Smooth muscle cell (in vitro differentiated cells): ENCODE measurements at regions not wholly inside any gene's neighbourhood (a gene's known extent, or its start where the extent isn't known, plus 50 kb on each side); places are given as distances from the start of the nearest gene placed in this dataset.

Source experiments
- DNase-seq: peaks from one replicate; lab custom pipeline; 2025; ENCODE audit not compliant: unreplicated experiment; lab: John Stamatoyannopoulos, UW
- H2AFZ ChIP-seq: fragments of 200-600 bp; sonication (generic); 2 replicates; pipeline ENCODE4 v1.6.0; 2016; ENCODE audit warnings: antibody characterized with exemption, low read depth, mild to moderate bottlenecking
- H3F3A ChIP-seq: fragments of 200-600 bp; sonication (generic); 2 replicates; pipeline ENCODE4 v1.6.0; 2017; ENCODE audit warnings: antibody characterized with exemption, low read depth
- H3K27ac ChIP-seq: fragments of 200-600 bp; sonication (generic); 2 replicates; pipeline ENCODE4 v1.5.1; 2016; ENCODE audit warnings: low read depth, mild to moderate bottlenecking
- H3K27me3 ChIP-seq: fragments of 200-600 bp; sonication (generic); 2 replicates; pipeline ENCODE4 v1.6.1; 2016; ENCODE audit warnings: low read depth, mild to moderate bottlenecking
- H3K36me3 ChIP-seq: fragments of 200-600 bp; sonication (generic); 2 replicates; pipeline ENCODE4 v1.5.1; 2016; ENCODE audit warnings: low read depth
- H3K4me1 ChIP-seq: fragments of 200-600 bp; sonication (generic); 2 replicates; pipeline ENCODE4 v1.5.1; 2016; ENCODE audit warnings: low read depth
- H3K4me2 ChIP-seq: fragments of 200-600 bp; sonication (generic); 2 replicates; pipeline ENCODE4 v1.6.0; 2016; ENCODE audit warnings: mild to moderate bottlenecking
- H3K4me3 ChIP-seq: fragments of 200-600 bp; sonication (generic); 2 replicates; pipeline ENCODE4 v1.5.1; 2016; ENCODE audit warnings: mild to moderate bottlenecking
- H3K79me2 ChIP-seq: fragments of 200-600 bp; sonication (generic); 2 replicates; pipeline ENCODE4 v1.6.0; 2016; ENCODE audit warnings: low read depth, mild to moderate bottlenecking
- H3K9ac ChIP-seq: fragments of 200-600 bp; sonication (generic); 2 replicates; pipeline ENCODE4 v1.6.0; 2016; ENCODE audit warnings: low read depth
- H3K9me3 ChIP-seq: fragments of 200-600 bp; sonication (generic); replicated peaks from 2 replicates; pipeline ENCODE4 v1.5.1; 2016; ENCODE audit warnings: low read depth
- H4K20me1 ChIP-seq: fragments of 200-600 bp; sonication (generic); 2 replicates; pipeline ENCODE4 v1.6.0; 2016; ENCODE audit warnings: low read depth
- WGBS: methylation state at CpG from one replicate; pipeline ENCODE4 v1.1.7; 2016; ENCODE audit warnings: low lambda C conversion rate; 5-methylcytosine and 5-hydroxymethylcytosine counted together
- TF ChIP-seq, protein P1 (sequence below): fragments of 200-600 bp; sonication (generic); IDR thresholded peaks from 2 replicates; pipeline ENCODE4 v1.5.1; 2017; ENCODE audit warnings: borderline replicate concordance, mild to moderate bottlenecking, antibody characterized with exemption; ENCODE audit not compliant: insufficient read depth, poor library complexity, severe bottlenecking

DNA sequence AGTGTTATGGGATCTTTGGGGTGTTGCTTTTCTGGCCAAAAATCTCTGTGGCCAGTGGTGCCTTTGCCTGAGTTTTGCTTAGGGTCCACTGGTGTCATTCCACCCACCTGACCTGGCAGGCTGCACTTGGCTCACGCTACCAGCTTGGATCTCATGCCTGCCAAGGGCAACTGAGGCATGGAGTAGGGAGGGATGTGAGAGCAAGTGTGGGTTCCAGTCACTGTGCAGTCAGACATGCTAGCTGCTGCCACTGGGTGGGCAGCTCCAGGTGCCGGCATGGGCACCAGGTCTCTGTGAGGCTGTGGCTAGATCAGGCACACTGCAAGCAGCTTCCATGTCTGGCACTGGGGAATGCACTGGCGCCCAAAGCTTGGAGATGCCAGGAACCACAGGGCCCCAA, 424.1 kb downstream of the PRR32 start:
- H3F3A ChIP-seq, result no peaks in the 10 kb centered on the region
- H4K20me1 ChIP-seq, result no peaks in the 10 kb centered on the region
- H3K4me3 ChIP-seq, result no peak overlapping the region
- WGBS, result 86% methylated on average over 3 of the region's 3 CpGs
- no peak overlapping the region for H2AFZ ChIP-seq
- H3K4me2 ChIP-seq, result no peak overlapping the region
- TF ChIP-seq, protein P1, sequence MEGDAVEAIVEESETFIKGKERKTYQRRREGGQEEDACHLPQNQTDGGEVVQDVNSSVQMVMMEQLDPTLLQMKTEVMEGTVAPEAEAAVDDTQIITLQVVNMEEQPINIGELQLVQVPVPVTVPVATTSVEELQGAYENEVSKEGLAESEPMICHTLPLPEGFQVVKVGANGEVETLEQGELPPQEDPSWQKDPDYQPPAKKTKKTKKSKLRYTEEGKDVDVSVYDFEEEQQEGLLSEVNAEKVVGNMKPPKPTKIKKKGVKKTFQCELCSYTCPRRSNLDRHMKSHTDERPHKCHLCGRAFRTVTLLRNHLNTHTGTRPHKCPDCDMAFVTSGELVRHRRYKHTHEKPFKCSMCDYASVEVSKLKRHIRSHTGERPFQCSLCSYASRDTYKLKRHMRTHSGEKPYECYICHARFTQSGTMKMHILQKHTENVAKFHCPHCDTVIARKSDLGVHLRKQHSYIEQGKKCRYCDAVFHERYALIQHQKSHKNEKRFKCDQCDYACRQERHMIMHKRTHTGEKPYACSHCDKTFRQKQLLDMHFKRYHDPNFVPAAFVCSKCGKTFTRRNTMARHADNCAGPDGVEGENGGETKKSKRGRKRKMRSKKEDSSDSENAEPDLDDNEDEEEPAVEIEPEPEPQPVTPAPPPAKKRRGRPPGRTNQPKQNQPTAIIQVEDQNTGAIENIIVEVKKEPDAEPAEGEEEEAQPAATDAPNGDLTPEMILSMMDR, result no peak
- no peaks in the 10 kb centered on the region for H3K27me3 ChIP-seq
- H3K79me2 ChIP-seq, result no peaks in the 10 kb centered on the region
- H3K36me3 ChIP-seq, result no peaks in the 10 kb centered on the region
- DNase-seq, result no peak
- no peaks in the 10 kb centered on the region for H3K4me1 ChIP-seq
- no peak overlapping the region for H3K27ac ChIP-seq
- no peak overlapping the region for H3K9ac ChIP-seq
- no peaks in the 10 kb centered on the region for H3K9me3 ChIP-seq

DNA sequence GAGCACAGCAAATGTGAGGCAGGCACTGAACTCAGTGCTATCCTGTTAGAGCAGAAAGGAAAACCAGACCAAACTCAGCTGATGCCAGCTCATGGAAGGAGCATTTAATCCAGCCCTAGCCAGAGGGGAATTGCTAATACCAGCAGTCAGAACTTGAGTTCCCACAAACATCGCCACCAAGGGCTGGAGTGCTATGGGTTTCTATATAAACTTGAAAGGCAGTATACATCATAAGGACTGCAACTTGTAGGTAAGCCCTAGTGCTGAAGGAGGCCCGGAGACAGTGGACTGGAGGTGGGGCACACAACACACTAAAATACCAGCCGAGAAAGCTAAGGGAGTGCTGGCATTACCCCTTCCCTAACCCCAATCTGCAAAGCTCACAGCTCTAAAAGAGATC, 440.2 kb downstream of the PRR32 start:
- no peaks in the 10 kb centered on the region for H4K20me1 ChIP-seq
- H3K9me3 ChIP-seq, result no peaks in the 10 kb centered on the region
- no peak overlapping the region for H3K4me2 ChIP-seq
- no peaks in the 10 kb centered on the region for H3K79me2 ChIP-seq
- no peak for DNase-seq
- H3K9ac ChIP-seq, result no peak overlapping the region
- H3K36me3 ChIP-seq, result no peaks in the 10 kb centered on the region
- no peaks in the 10 kb centered on the region for H3K4me1 ChIP-seq
- no peaks in the 10 kb centered on the region for H3K27me3 ChIP-seq
- WGBS, result 72% methylated on average over 3 of the region's 3 CpGs
- TF ChIP-seq, protein P1, result no peak
- no peaks in the 10 kb centered on the region for H3F3A ChIP-seq
- no peak overlapping the region for H3K27ac ChIP-seq
- no peak overlapping the region for H3K4me3 ChIP-seq
- no peak overlapping the region for H2AFZ ChIP-seq

DNA sequence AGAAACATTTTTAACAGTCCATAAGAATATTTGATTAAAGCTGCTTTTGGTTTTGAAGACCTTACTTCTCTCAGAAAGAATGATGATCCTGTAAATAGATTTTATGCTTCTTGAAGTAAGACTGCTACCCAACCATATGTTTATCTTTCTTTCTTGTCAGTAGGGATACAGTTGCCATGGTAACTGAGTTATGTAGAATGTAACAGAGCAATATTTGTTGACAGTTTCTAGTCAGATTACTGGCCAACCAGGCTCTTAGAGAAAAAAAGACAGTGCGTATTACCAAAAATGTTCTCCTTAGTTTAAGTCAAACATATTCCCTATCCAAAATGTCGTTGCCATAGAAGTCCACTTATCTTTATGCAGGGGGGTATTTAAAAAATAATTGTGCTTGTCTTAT, 456.8 kb downstream of the PRR32 start:
- no peak for DNase-seq
- Histone ChIP-seq H3K4me2 (no peak overlapping the region), H4K20me1 (no peaks in the 10 kb centered on the region)

DNA sequence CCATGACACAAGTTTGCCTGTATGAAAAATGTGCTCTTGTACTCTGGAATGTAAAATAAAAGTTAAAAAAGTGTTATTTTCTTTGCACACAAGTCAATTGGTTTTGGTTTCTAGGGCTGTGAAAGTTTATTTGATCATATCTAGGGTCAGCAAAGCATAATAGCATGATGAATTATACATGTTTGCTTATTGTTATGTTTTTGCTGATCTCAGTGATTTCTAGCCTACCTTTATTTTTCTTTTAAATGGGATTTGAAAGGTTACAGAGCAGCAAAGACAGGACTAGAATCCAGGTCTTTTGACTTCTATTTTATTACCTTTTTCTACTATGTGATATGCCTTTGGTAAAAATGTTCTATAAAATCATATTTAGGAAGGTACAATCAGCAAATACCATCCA, 481.0 kb downstream of the PRR32 start:
- Histone ChIP-seq H3K27ac (no peak overlapping the region), H3K27me3 (no peaks in the 10 kb centered on the region), H3F3A (no peaks in the 10 kb centered on the region), H3K4me2 (no peak overlapping the region), H3K9me3 (no peaks in the 10 kb centered on the region), H3K9ac (no peak overlapping the region), H4K20me1 (no peaks in the 10 kb centered on the region), H3K4me1 (no peaks in the 10 kb centered on the region), H3K36me3 (no peaks in the 10 kb centered on the region), H2AFZ (no peak overlapping the region), H3K79me2 (no peaks in the 10 kb centered on the region), H3K4me3 (no peak overlapping the region)
- no peak for DNase-seq
- TF ChIP-seq, protein P1, result no peak

More for the DNA sequence above, 456.8 kb downstream of the PRR32 start:
- H3K27ac ChIP-seq, result no peak overlapping the region
- H3F3A ChIP-seq, result no peaks in the 10 kb centered on the region
- no peaks in the 10 kb centered on the region for H3K79me2 ChIP-seq
- H3K4me1 ChIP-seq, result no peaks in the 10 kb centered on the region
- no peaks in the 10 kb centered on the region for H3K27me3 ChIP-seq
- no peak overlapping the region for H3K9ac ChIP-seq
- H3K4me3 ChIP-seq, result no peak overlapping the region
- H2AFZ ChIP-seq, result no peak overlapping the region
- TF ChIP-seq, protein P1, result no peak
- no peaks in the 10 kb centered on the region for H3K9me3 ChIP-seq
- WGBS, result 78% methylated on average over 2 of the region's 2 CpGs
- no peaks in the 10 kb centered on the region for H3K36me3 ChIP-seq
